ENCODE measurements at regions not wholly inside any gene's neighbourhood (a gene's known extent, or its start where the extent isn't known, plus 50 kb on each side); places are given as distances from the start of the nearest gene placed in this dataset.

DNA sequence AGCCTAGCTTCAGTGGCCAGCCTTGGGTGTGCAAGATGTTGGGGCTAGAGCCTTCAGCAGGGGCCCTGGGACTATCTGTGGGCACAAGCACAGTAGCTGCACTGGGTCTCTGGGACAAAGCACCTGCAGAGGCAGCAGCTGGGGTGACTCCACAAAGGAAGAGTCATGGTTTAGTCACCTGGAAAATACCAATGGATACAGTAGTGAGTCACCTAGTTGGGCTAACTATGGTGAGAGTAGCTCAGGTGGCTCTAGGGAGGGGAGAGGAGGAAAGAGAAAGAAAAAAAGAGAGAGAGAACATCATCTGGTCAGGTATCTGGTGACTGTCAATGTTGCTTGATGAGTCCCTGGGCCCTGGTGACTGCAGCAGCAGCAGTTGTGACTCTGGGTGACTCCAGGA is 72.9 kb upstream of the SPIN4 start:
- TF ChIP-seq TAF1 (IDR thresholded peaks at IDR 0.05; ENCODE audit: borderline replicate concordance, low read depth, low read length): no peak
- no peak for TF ChIP-seq POLR2AphosphoS5 (IDR thresholded peaks at IDR 0.05; ENCODE audit: low read depth, low read length)
- TF ChIP-seq POLR2A (IDR thresholded peaks at IDR 0.05; ENCODE audit: low read depth, low read length): no peak

Data from GM12892 (cell line).